ENCODE measurements at regions not wholly inside any gene's neighbourhood (a gene's known extent, or its start where the extent isn't known, plus 50 kb on each side); places are given as distances from the start of the nearest gene placed in this dataset.
"Not testable (repeated sequence)": the region's sequence is repeated elsewhere in the genome, so short reads cannot be mapped to it uniquely, and the experiment has no call there.

- no peak for TF ChIP-seq CTCF (IDR thresholded peaks at IDR 0.05; ENCODE audit: unreplicated experiment in 3 of 3)
- Mint-ChIP-seq H3K27me3 (ENCODE audit: low read depth) (no peaks in the 10 kb centered on the region), H3K36me3 (ENCODE audit: low read depth) (no peaks in the 10 kb centered on the region), H3K4me1 (peaks cover 25% of the 10 kb centered on the region), H3K9me3 (no peaks in the 10 kb centered on the region), H3K27ac (peak overlapping the region in 2 of 3 experiments; percentile 26 to 28), H3K4me3 (no peak overlapping the region)
Measured at GRCh38 chr2:187617905-187618304, 63.7 kb upstream of the TFPI start.

GRCh38 chr2:187618813-187619212, 64.6 kb upstream of the TFPI start:
- peaks cover 25% of the 10 kb centered on the region for H3K4me1 Mint-ChIP-seq
- TF ChIP-seq CTCF (IDR thresholded peaks at IDR 0.05; ENCODE audit: unreplicated experiment in 3 of 3), result no peak
- no peaks in the 10 kb centered on the region for H3K27me3 Mint-ChIP-seq (ENCODE audit: low read depth)
- no peak overlapping the region for H3K4me3 Mint-ChIP-seq
- peak overlapping the region; percentile 15 to 28 (median 26) for H3K27ac Mint-ChIP-seq
- no peaks in the 10 kb centered on the region for H3K36me3 Mint-ChIP-seq (ENCODE audit: low read depth)
- no peaks in the 10 kb centered on the region for H3K9me3 Mint-ChIP-seq

- Mint-ChIP-seq H3K4me1 (no peaks in the 10 kb centered on the region), H3K27ac (no peak overlapping the region), H3K9me3 (peaks cover 6% of the 10 kb centered on the region), H3K27me3 (ENCODE audit: low read depth) (no peaks in the 10 kb centered on the region), H3K36me3 (ENCODE audit: low read depth) (no peaks in the 10 kb centered on the region), H3K4me3 (no peak overlapping the region)
- no peak for TF ChIP-seq CTCF (IDR thresholded peaks at IDR 0.05; ENCODE audit: unreplicated experiment in 3 of 3)
Measured at GRCh38 chr2:187627153-187627552, 72.9 kb upstream of the TFPI start.

GRCh38 chr2:187636731-187637391, 82.6 kb upstream of the TFPI start:
- peaks cover 12% of the 10 kb centered on the region for H3K9me3 Mint-ChIP-seq
- H3K27me3 Mint-ChIP-seq (ENCODE audit: low read depth), result not testable (repeated sequence)

GRCh38 chr2:187637392-187637740, 83.1 kb upstream of the TFPI start:
- H3K36me3 Mint-ChIP-seq (ENCODE audit: low read depth); H3K27ac Mint-ChIP-seq; H3K27me3 Mint-ChIP-seq (ENCODE audit: low read depth); H3K4me1 Mint-ChIP-seq; H3K4me3 Mint-ChIP-seq: not testable (repeated sequence)
- peaks cover 12% of the 10 kb centered on the region for H3K9me3 Mint-ChIP-seq

More at GRCh38 chr2:187636731-187637391, 82.6 kb upstream of the TFPI start:
- H3K4me1 Mint-ChIP-seq; H3K4me3 Mint-ChIP-seq; H3K27ac Mint-ChIP-seq; H3K36me3 Mint-ChIP-seq (ENCODE audit: low read depth): not testable (repeated sequence)

GRCh38 chr2:187637771-187638170, 83.5 kb upstream of the TFPI start:
- peaks cover 12% of the 10 kb centered on the region for H3K9me3 Mint-ChIP-seq
- H3K36me3 Mint-ChIP-seq (ENCODE audit: low read depth); H3K27me3 Mint-ChIP-seq (ENCODE audit: low read depth); H3K4me3 Mint-ChIP-seq; H3K27ac Mint-ChIP-seq; H3K4me1 Mint-ChIP-seq: not testable (repeated sequence)

- peaks cover 12% of the 10 kb centered on the region for H3K9me3 Mint-ChIP-seq
- H3K27ac Mint-ChIP-seq, result no peak overlapping the region
Measured at GRCh38 chr2:187638840-187639239, 84.6 kb upstream of the TFPI start.

More at GRCh38 chr2:187638840-187639239, 84.6 kb upstream of the TFPI start:
- TF ChIP-seq CTCF (IDR thresholded peaks at IDR 0.05; ENCODE audit: unreplicated experiment in 3 of 3), result no peak
- Mint-ChIP-seq H3K4me3 (no peak overlapping the region), H3K4me1 (no peaks in the 10 kb centered on the region), H3K36me3 (ENCODE audit: low read depth) (no peaks in the 10 kb centered on the region), H3K27me3 (ENCODE audit: low read depth) (no peaks in the 10 kb centered on the region)

Measured in nephron (organoid).